GM12892 (cell line): ENCODE measurements at regions not wholly inside any gene's neighbourhood (a gene's known extent, or its start where the extent isn't known, plus 50 kb on each side); places are given as distances from the start of the nearest gene placed in this dataset.

Experiments used
- DNase-seq: peaks from one replicate; pipeline ENCODE4 v3.0.0; 2011; ENCODE audit not compliant: insufficient read length
- FAIRE-seq: peaks from 2 replicates; lab custom pipeline; 2011; peaks lifted over from hg19 to GRCh38; lab: Jason Lieb, UNC
- POLR2A ChIP-seq: IDR thresholded peaks from 2 replicates; pipeline ENCODE4 v1.6.1; 2011; ENCODE audit warnings: low read depth, low read length, control low read depth
- POLR2AphosphoS5 ChIP-seq: IDR thresholded peaks from 2 replicates; pipeline ENCODE4 v1.6.1; 2011; ENCODE audit warnings: low read depth, low read length, control low read depth
- TAF1 ChIP-seq: IDR thresholded peaks from 2 replicates; pipeline ENCODE4 v1.6.1; 2011; ENCODE audit warnings: low read depth, mild to moderate bottlenecking, control low read depth, low read length, borderline replicate concordance

- FAIRE-seq: no peak
- DNase-seq: no peak
- TF ChIP-seq POLR2A: no peak
- TF ChIP-seq TAF1: no peak
- no peak for TF ChIP-seq POLR2AphosphoS5
These were observed 234.3 kb downstream of the EFCAB11 start for GRCh38 chr14:89720076-89720687.

GRCh38 chr14:89719366-89720075 is 235.0 kb downstream of the EFCAB11 start:
- DNase-seq (no peak), FAIRE-seq (peak; percentile 67)
- TF ChIP-seq POLR2A: no peak
- no peak for TF ChIP-seq POLR2AphosphoS5
- TF ChIP-seq TAF1: no peak

GRCh38 chr14:89708982-89709625 is 245.4 kb downstream of the EFCAB11 start:
- TF ChIP-seq POLR2A (no peak), POLR2AphosphoS5 (no peak), TAF1 (no peak)
- no peak for DNase-seq
- no peak for FAIRE-seq

GRCh38 chr14:89707086-89707485 is 247.4 kb downstream of the EFCAB11 start:
- DNase-seq: no peak
- no peak for TF ChIP-seq TAF1
- no peak for FAIRE-seq

- FAIRE-seq (peak; percentile 73), DNase-seq (no peak)
- TF ChIP-seq POLR2AphosphoS5: no peak
- TF ChIP-seq POLR2A: no peak
- no peak for TF ChIP-seq TAF1
These were observed 251.7 kb downstream of the EFCAB11 start for GRCh38 chr14:89702876-89703200.

DNA sequence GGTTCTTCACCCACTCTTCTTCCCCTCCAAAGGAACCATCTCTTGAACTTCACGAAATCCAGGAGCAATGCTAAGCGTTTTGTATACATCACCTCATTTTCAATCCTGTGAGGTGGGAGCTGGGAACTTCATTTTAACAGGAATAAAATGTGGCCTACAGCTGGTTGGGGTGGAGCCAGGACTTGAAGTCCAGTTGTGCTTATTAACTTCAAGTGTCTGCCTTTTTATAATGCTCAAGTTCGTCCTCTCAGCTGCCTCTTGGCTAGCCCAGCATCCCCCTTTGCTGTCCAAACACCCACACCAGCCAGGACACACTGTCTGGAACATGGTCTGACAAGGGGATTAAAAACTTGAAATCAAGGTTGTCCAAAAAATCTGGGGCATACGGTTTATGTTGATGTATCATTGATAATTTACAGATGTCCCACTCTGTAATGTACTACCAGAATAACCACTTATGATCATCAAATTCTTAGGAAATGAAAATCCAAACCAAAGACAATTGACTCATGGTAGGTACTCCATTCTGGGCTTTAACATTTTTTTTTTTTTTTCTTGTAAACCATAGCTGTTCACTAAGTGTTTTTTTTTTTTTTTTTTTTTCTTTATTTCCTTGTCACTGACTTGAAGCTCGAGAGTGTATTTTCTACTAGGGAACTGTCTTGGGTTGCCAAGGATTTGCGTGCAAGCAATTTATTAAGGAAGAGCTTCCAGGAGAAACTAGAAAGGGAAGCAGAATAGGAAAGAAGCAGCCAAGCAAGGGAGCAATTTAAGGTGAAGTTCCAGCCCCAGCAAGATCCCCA is 252.3 kb downstream of the EFCAB11 start:
- DNase-seq (no peak), FAIRE-seq (peak; percentile 73)
- TF ChIP-seq POLR2A (no peak), TAF1 (no peak), POLR2AphosphoS5 (no peak)

DNA sequence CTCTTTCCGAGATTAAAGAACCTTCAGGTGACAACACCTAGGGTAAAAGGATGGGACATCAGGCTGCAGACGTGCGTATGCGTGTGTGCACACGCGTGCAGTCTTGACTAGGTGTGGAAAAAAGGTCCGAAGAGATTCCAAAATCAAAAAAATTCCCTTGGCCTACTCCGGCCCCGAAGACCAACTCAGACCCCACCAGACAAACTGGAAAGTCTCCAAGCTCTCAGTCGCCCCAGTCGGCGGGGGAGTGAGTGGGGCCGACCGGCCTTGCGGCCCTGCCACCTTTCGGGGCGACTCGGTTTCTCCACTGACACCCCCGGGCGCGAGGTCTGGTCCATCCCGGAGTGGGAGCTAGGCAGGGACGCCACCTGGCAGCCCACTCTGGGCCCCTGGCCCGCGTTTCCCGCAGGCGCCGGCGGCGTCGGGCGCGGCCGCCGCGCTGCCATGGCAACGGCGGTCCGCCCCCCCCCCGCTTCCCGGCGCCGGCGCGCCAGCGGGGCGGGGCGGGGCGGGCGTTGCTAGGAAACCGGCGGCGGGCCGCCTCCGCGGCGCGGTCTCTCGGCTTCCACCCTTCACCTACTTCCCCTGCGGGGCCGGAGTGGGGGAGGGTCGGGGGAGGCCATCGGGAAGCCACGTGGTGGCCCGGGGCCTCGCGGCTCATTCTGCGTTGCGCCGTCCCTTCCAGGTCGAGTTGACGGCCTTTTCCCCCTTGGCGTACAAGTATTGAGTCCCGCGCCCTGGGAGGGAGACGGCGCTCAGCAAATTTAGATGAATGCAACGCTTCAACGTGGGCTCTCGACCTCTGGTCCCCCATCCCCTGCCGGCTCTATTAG is 253.1 kb downstream of the EFCAB11 start:
- DNase-seq (peak; percentile 83), FAIRE-seq (peak; percentile 84)
- TF ChIP-seq POLR2AphosphoS5: no peak
- TF ChIP-seq TAF1: no peak
- TF ChIP-seq POLR2A: no peak

GRCh38 chr14:89700801-89701200 is 253.7 kb downstream of the EFCAB11 start:
- no peak for FAIRE-seq
- TF ChIP-seq POLR2A (no peak), POLR2AphosphoS5 (no peak), TAF1 (no peak)

GRCh38 chr14:89699071-89699470 is 255.5 kb downstream of the EFCAB11 start:
- DNase-seq (no peak), FAIRE-seq (no peak)
- TF ChIP-seq POLR2A (no peak), TAF1 (no peak), POLR2AphosphoS5 (no peak)

More at GRCh38 chr14:89700801-89701200, 253.7 kb downstream of the EFCAB11 start:
- DNase-seq: no peak

- FAIRE-seq: no peak
- DNase-seq: no peak
- TF ChIP-seq POLR2AphosphoS5 (no peak), POLR2A (no peak), TAF1 (no peak)
These were observed 257.1 kb downstream of the EFCAB11 start for GRCh38 chr14:89697281-89698060.
